Endothelial cell of umbilical vein (primary cell): ENCODE measurements at regions not wholly inside any gene's neighbourhood (a gene's known extent, or its start where the extent isn't known, plus 50 kb on each side); places are given as distances from the start of the nearest gene placed in this dataset.

Experiments
- BruUV-seq: library from RNA; stranded (reverse); fragments of 400-500 nt; replicated peaks from 2 replicates; lab custom pipeline; 2021; lab: Mats Ljungman, UMichigan
- CTCF ChIA-PET: fragments of 300-600, 350-600 bp; sonication (Branson Sonifier 250); formaldehyde crosslinking; loops from one replicate; lab custom pipeline; 2021; ENCODE audit warnings: antibody characterized with exemption, inconsistent platforms; lab: Charles Lee
- POLR2A ChIA-PET: fragments of 300-600, 350-600 bp; sonication (Branson Sonifier 250); formaldehyde crosslinking; loops from one replicate; lab custom pipeline; 2021; ENCODE audit warnings: antibody characterized with exemption, inconsistent platforms; lab: Charles Lee
- DNase-seq: peaks from one replicate; pipeline ENCODE4 v3.0.0-alpha.2; 2011; ENCODE audit warnings: low read depth, low spot score
- FAIRE-seq: peaks from 2 replicates; lab custom pipeline; 2011; peaks lifted over from hg19 to GRCh38; lab: Jason Lieb, UNC
- H2AFZ ChIP-seq: 2 replicates; pipeline ENCODE4 v1.6.0; 2012; ENCODE audit warnings: low read depth, low read length, control low read depth, inconsistent platforms
- H3K27ac ChIP-seq: 2 replicates; pipeline ENCODE4 v1.5.1; 2011; ENCODE audit warnings: low read depth, mild to moderate bottlenecking, control low read depth, low read length, moderate library complexity; ENCODE audit not compliant: insufficient read depth
- H3K27me3 ChIP-seq, 2 experiments: 2 replicates each; pipeline versions ENCODE4 v1.6.0 to v1.6.1; 2011; ENCODE audit warnings: low read length in 2 of 2, mixed read lengths in 1 of 2; ENCODE audit not compliant: control insufficient read depth in 2 of 2, insufficient read depth in 2 of 2
- H3K36me3 ChIP-seq, 2 experiments: 2 replicates in 1 of 2; 3 replicates in 1 of 2; pipeline ENCODE4 v1.5.1; 2011; ENCODE audit warnings: low read length in 2 of 2, mild to moderate bottlenecking in 1 of 2, moderate library complexity in 1 of 2; ENCODE audit not compliant: control insufficient read depth in 2 of 2, insufficient read depth in 2 of 2; ENCODE audit errors: extremely low read depth in 1 of 2
- H3K4me1 ChIP-seq: 3 replicates; pipeline ENCODE4 v1.5.1; 2011; ENCODE audit warnings: mild to moderate bottlenecking, low read length; ENCODE audit not compliant: control insufficient read depth, insufficient read depth; ENCODE audit errors: extremely low read depth
- H3K4me2 ChIP-seq: 2 replicates; pipeline ENCODE4 v1.6.1; 2011; ENCODE audit warnings: low read length, control low read depth, mixed read lengths; ENCODE audit not compliant: insufficient read depth
- H3K4me3 ChIP-seq, 3 experiments: fragments of 200-600 bp in 1 of 3; sonication (generic), shearing (Covaris generic) in 1 of 3; replicated peaks in 1 of 3; 2 replicates each; pipeline ENCODE4 v1.5.1; 2011 to 2016; ENCODE audit warnings: control low read depth in 3 of 3, low read length in 3 of 3, mild to moderate bottlenecking in 2 of 3, inconsistent platforms in 1 of 3, low read depth in 1 of 3, moderate library complexity in 1 of 3; ENCODE audit not compliant: insufficient read depth in 1 of 3
- H3K79me2 ChIP-seq: 2 replicates; pipeline ENCODE4 v1.6.0; 2012; ENCODE audit warnings: low read length, inconsistent platforms; ENCODE audit not compliant: control insufficient read depth, insufficient read depth
- H3K9ac ChIP-seq: replicated peaks from 2 replicates; pipeline ENCODE3; 2011; ENCODE audit warnings: low read length, control low read depth; ENCODE audit not compliant: insufficient read depth; ENCODE audit errors: extremely low read depth
- H3K9me1 ChIP-seq: replicated peaks from 3 replicates; pipeline ENCODE4 v1.6.0; 2011; ENCODE audit warnings: mild to moderate bottlenecking, low read length; ENCODE audit not compliant: control insufficient read depth, insufficient read depth; ENCODE audit errors: extremely low read depth
- H3K9me3 ChIP-seq: replicated peaks from 2 replicates; pipeline ENCODE4 v1.5.1; 2012; ENCODE audit warnings: low read length, inconsistent platforms; ENCODE audit not compliant: control insufficient read depth, insufficient read depth
- H4K20me1 ChIP-seq: replicated peaks from 2 replicates; pipeline ENCODE3; 2011; ENCODE audit warnings: mild to moderate bottlenecking, low read length; ENCODE audit not compliant: control insufficient read depth, insufficient read depth; ENCODE audit errors: extremely low read depth
- CTCF ChIP-seq, 2 donors: IDR thresholded peaks; 1 replicate in 1 of 2; 2 replicates in 1 of 2; pipeline ENCODE4 v1.5.1; 2011; ENCODE audit warnings: low read length in 2 of 2, mild to moderate bottlenecking in 2 of 2, moderate library complexity in 2 of 2, control low read depth in 1 of 2, inconsistent platforms in 1 of 2, low read depth in 1 of 2; ENCODE audit not compliant: insufficient read depth in 1 of 2; ENCODE audit errors: extremely low read depth in 1 of 2
- EZH2 ChIP-seq: IDR thresholded peaks from 2 replicates; pipeline ENCODE4 v1.6.1; 2012; ENCODE audit warnings: borderline replicate concordance, low read depth, mild to moderate bottlenecking, moderate library complexity, low read length, inconsistent platforms; ENCODE audit not compliant: severe bottlenecking
- FOS ChIP-seq: IDR thresholded peaks from 2 replicates; pipeline ENCODE4 v1.6.1; 2011; ENCODE audit warnings: mild to moderate bottlenecking, low read length, moderate library complexity, borderline replicate concordance; ENCODE audit not compliant: insufficient read depth
- GATA2 ChIP-seq: IDR thresholded peaks from 2 replicates; pipeline ENCODE4 v1.7.0; 2011; ENCODE audit warnings: low read depth, mild to moderate bottlenecking, moderate library complexity, mixed read lengths, low read length; ENCODE audit not compliant: insufficient read length, insufficient read depth
- JUN ChIP-seq: IDR thresholded peaks from 2 replicates; pipeline ENCODE4 v1.6.1; 2011; ENCODE audit warnings: borderline replicate concordance, low read depth; ENCODE audit not compliant: insufficient read length, insufficient read depth
- MAX ChIP-seq: IDR thresholded peaks from 2 replicates; pipeline ENCODE4 v1.6.1; 2011; ENCODE audit not compliant: insufficient read depth, insufficient read length
- MYC ChIP-seq: IDR thresholded peaks from one replicate; pipeline ENCODE4 v1.6.1; 2011; ENCODE audit warnings: mild to moderate bottlenecking, low read depth, low read length
- POLR2A ChIP-seq: IDR thresholded peaks from 2 replicates; pipeline ENCODE4 v1.6.1; 2012; ENCODE audit warnings: low read depth, mild to moderate bottlenecking, control low read depth, low read length
- POLR2AphosphoS5 ChIP-seq: IDR thresholded peaks from 2 replicates; pipeline ENCODE4 v1.6.1; 2012; ENCODE audit warnings: low read depth, mild to moderate bottlenecking, control low read depth, low read length, moderate library complexity; ENCODE audit not compliant: insufficient read depth
- dilution Hi-C: fragments of 300-500 bp; cut with MboI; formaldehyde crosslinking; loops from one replicate; pipeline ENCODE4 v1.15.0; 2019; ENCODE audit warnings: low sequenced_read_pairs; ENCODE audit not compliant: extremely low pct_ligation_motif_present
- intact Hi-C: fragments of 100-400 bp; cut with micrococcal nuclease; formaldehyde crosslinking; loops from one replicate; pipeline ENCODE4 v1.10.0; 2022

- intact Hi-C loops (loop anchor here (1.0 to 10.0 kb wide), 5 partner anchors 267 to 1134 kb away; partner anchors contain the start of gene DUSP10), dilution Hi-C loops (no loop called here)
- Histone ChIP-seq H3K9me1 (no peaks in the 10 kb centered on the region), H3K27me3 (no peaks in the 10 kb centered on the region), H3K36me3 (no peaks in the 10 kb centered on the region), H3K79me2 (no peaks in the 10 kb centered on the region), H2AFZ (no peak overlapping the region), H3K9ac (no peak overlapping the region), H4K20me1 (no peaks in the 10 kb centered on the region), H3K9me3 (no peaks in the 10 kb centered on the region), H3K4me1 (no peaks in the 10 kb centered on the region), H3K4me3 (no peak overlapping the region), H3K27ac (no peak overlapping the region), H3K4me2 (no peak overlapping the region)
- BruUV-seq: no TSS peak
- FAIRE-seq (peak; percentile 56), DNase-seq (peak; percentile 12)
- POLR2A ChIA-PET: no interaction called here
- CTCF ChIA-PET: interaction anchor here (0.6 to 2.1 kb wide), 8 partner anchors 10 to 745 kb away, joined by 3 to 11 read pairs (median 4); partner anchors contain the start of gene DUSP10
- TF ChIP-seq CTCF (IDR thresholded peaks at IDR 0.05; ENCODE audit: extremely low read depth in 1 of 2, insufficient read depth in 1 of 2, low read depth in 1 of 2, low read length in 2 of 2) (peak; percentile 7 to 13), JUN (no peak)
These were observed 267.3 kb upstream of the DUSP10 start for GRCh38 chr1:222009105-222009730.

- Histone ChIP-seq H2AFZ (no peak overlapping the region), H3K4me3 (no peak overlapping the region), H3K4me2 (no peak overlapping the region), H3K9ac (no peak overlapping the region), H3K9me1 (no peaks in the 10 kb centered on the region), H3K27me3 (no peaks in the 10 kb centered on the region), H3K27ac (no peak overlapping the region), H3K79me2 (no peaks in the 10 kb centered on the region), H3K4me1 (no peaks in the 10 kb centered on the region), H3K9me3 (no peaks in the 10 kb centered on the region), H4K20me1 (no peaks in the 10 kb centered on the region), H3K36me3 (no peaks in the 10 kb centered on the region)
- POLR2A ChIA-PET: no interaction called here
- dilution Hi-C loops (no loop called here), intact Hi-C loops (loop anchor here (10.0 kb wide), 1 partner anchor 632 kb away; no protein-coding TSS in a partner anchor)
- no TSS peak for BruUV-seq
- TF ChIP-seq CTCF (IDR thresholded peaks at IDR 0.05; ENCODE audit: extremely low read depth in 1 of 2, insufficient read depth in 1 of 2, low read depth in 1 of 2, low read length in 2 of 2): no peak
- TF ChIP-seq POLR2AphosphoS5: no peak
- TF ChIP-seq FOS: no peak
- no peak for TF ChIP-seq EZH2
- no peak for TF ChIP-seq MYC
- TF ChIP-seq POLR2A: no peak
- no peak for TF ChIP-seq MAX
- no peak for TF ChIP-seq JUN
- TF ChIP-seq GATA2: no peak
- FAIRE-seq (no peak), DNase-seq (no peak)
- CTCF ChIA-PET: no interaction called here
These were observed 264.8 kb upstream of the DUSP10 start for GRCh38 chr1:222006715-222007114.
